ENCODE measurements at regions not wholly inside any gene's neighbourhood (a gene's known extent, or its start where the extent isn't known, plus 50 kb on each side); places are given as distances from the start of the nearest gene placed in this dataset.

DNA sequence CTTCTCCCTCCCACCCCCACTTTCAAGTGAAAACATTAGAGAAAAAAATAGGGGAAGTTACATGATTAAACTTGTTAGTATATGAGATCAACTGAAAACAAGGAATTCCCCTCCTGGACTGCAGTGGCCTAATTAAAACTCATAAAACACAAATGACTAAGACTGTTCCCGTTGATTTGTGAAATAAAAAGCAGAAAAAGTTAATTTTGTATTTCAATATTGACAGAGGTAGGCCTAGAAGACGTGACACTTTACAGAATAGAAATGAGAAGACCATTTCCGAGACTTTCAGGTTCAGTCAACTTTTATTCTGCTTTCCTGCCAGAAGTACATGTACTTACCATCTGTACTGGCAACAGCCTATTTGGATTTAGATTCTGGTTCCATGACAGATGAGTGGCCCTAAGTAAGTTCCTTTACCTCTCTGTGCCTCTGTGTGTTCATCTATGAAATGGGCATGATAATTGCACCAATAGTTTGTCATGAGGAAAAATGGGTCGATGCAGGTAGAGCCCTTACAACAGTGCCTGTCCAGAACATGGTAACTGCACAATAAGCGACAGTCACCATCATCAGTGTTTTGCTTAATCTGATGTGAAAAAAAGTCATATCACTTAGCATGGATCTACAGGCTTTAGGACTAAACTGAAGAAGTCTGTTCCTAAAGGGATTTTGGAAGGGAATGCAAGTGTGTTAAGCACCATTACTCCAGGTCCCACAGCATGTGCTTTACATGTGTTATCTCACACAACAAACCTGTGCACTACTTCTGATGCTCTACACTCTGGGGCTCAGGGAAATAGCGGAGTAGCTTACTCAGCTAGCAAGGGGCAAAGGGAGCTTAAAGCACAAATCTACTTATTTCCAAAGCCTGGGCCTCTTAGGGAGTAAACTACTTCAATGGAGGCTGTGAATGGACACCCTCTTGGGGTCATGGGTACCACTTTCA, 562.3 kb upstream of the DIPK2B start:
- TF ChIP-seq, protein P1, sequence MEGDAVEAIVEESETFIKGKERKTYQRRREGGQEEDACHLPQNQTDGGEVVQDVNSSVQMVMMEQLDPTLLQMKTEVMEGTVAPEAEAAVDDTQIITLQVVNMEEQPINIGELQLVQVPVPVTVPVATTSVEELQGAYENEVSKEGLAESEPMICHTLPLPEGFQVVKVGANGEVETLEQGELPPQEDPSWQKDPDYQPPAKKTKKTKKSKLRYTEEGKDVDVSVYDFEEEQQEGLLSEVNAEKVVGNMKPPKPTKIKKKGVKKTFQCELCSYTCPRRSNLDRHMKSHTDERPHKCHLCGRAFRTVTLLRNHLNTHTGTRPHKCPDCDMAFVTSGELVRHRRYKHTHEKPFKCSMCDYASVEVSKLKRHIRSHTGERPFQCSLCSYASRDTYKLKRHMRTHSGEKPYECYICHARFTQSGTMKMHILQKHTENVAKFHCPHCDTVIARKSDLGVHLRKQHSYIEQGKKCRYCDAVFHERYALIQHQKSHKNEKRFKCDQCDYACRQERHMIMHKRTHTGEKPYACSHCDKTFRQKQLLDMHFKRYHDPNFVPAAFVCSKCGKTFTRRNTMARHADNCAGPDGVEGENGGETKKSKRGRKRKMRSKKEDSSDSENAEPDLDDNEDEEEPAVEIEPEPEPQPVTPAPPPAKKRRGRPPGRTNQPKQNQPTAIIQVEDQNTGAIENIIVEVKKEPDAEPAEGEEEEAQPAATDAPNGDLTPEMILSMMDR (IDR thresholded peaks at IDR 0.05) = no peak
- no peak for TF ChIP-seq ZFX (IDR thresholded peaks at IDR 0.05; ENCODE audit: borderline replicate concordance)
